HepG2 (cell line): ENCODE measurements at regions not wholly inside any gene's neighbourhood (a gene's known extent, or its start where the extent isn't known, plus 50 kb on each side); places are given as distances from the start of the nearest gene placed in this dataset.

ENCODE experiments used
- ATAC-seq: fragments of 200-7000 bp; cut with Tn5 transposase; 3 replicates; pipeline ENCODE4 v1.9.1; 2020; ENCODE audit warnings: mild to moderate bottlenecking, moderate library complexity
- BruUV-seq: library from RNA; stranded (reverse); fragments of 400-500 nt; replicated peaks from 2 replicates; lab custom pipeline; 2021; lab: Mats Ljungman, UMichigan
- CTCF ChIA-PET: fragments of 300-600 bp; formaldehyde crosslinking; extraction: SDS; loops from one replicate; lab custom pipeline; 2021; ENCODE audit warnings: low total read pairs, inconsistent platforms, low intra/inter-chr PET ratio; lab: Yijun Ruan, JAX
- POLR2A ChIA-PET: fragments of 350-600 bp; sonication (Branson Sonifier 250); formaldehyde crosslinking; loops from one replicate; lab custom pipeline; 2020; ENCODE audit warnings: antibody characterized with exemption, inconsistent platforms; lab: Yijun Ruan, JAX
- DNase-seq: peaks from one replicate; pipeline ENCODE4 v3.0.0-alpha.2; 2015; ENCODE audit warnings: low spot score
- FAIRE-seq: peaks from 3 replicates; lab custom pipeline; 2011; peaks lifted over from hg19 to GRCh38; lab: Jason Lieb, UNC
- H2AFZ ChIP-seq: one replicate; pipeline ENCODE4 v1.6.1; 2011; ENCODE audit warnings: low read length, inconsistent platforms
- H3K27ac ChIP-seq: fragments of 300-600 bp; 3 replicates; pipeline ENCODE4 v1.8.0; 2011; ENCODE audit warnings: mixed run types, mild to moderate bottlenecking, mixed read lengths, low read length, inconsistent platforms; ENCODE audit not compliant: insufficient read depth; ENCODE audit errors: extremely low read length
- H3K27me3 ChIP-seq, 2 experiments: fragments of 200-600 bp in 1 of 2; 2 replicates in 1 of 2; 3 replicates in 1 of 2; pipeline versions ENCODE4 v1.6.0 to v1.8.0; 2011; ENCODE audit warnings: low read length in 2 of 2, mild to moderate bottlenecking in 2 of 2, moderate library complexity in 2 of 2, inconsistent platforms in 1 of 2; ENCODE audit not compliant: insufficient read depth in 2 of 2, control insufficient read depth in 1 of 2
- H3K36me3 ChIP-seq, 2 experiments: fragments of 200-600 bp in 1 of 2; replicated peaks in 1 of 2; 2 replicates in 1 of 2; 3 replicates in 1 of 2; pipeline versions ENCODE4 v1.5.1 to v1.8.0; 2011; ENCODE audit warnings: low read length in 2 of 2, inconsistent platforms in 1 of 2; ENCODE audit not compliant: insufficient read depth in 2 of 2, control insufficient read depth in 1 of 2
- H3K4me1 ChIP-seq: 2 replicates; pipeline ENCODE4 v1.5.1; 2012; ENCODE audit warnings: low read length, inconsistent platforms; ENCODE audit not compliant: insufficient read depth
- H3K4me2 ChIP-seq: 2 replicates; pipeline ENCODE4 v1.6.0; 2011; ENCODE audit warnings: low read depth, low read length, inconsistent platforms
- H3K4me3 ChIP-seq, 3 experiments: fragments of 200-600 bp in 1 of 3; sonication (generic), shearing (Covaris generic) in 1 of 3; replicated peaks in 1 of 3; 2 replicates each; pipeline ENCODE4 v1.5.1; 2011 to 2016; ENCODE audit warnings: low read length in 3 of 3, inconsistent platforms in 2 of 3, low read depth in 2 of 3, mild to moderate bottlenecking in 2 of 3, control low read depth in 1 of 3, mixed read lengths in 1 of 3; ENCODE audit not compliant: insufficient read depth in 1 of 3
- H3K79me2 ChIP-seq: one replicate; pipeline ENCODE4 v1.6.1; 2011; ENCODE audit warnings: low read length, inconsistent platforms; ENCODE audit not compliant: insufficient read depth
- H3K9ac ChIP-seq: 2 replicates; pipeline ENCODE4 v1.6.0; 2011; ENCODE audit warnings: mild to moderate bottlenecking, low read depth, low read length, inconsistent platforms; ENCODE audit not compliant: insufficient read depth
- H3K9me3 ChIP-seq: 2 replicates; pipeline ENCODE4 v1.5.1; 2012; ENCODE audit warnings: mild to moderate bottlenecking, low read length
- H4K20me1 ChIP-seq: 2 replicates; pipeline ENCODE4 v1.6.0; 2011; ENCODE audit warnings: inconsistent platforms, mild to moderate bottlenecking, low read length, moderate library complexity; ENCODE audit not compliant: insufficient read depth
- BCLAF1 ChIP-seq: fragments of 450-650 bp; IDR thresholded peaks from 2 replicates; pipeline ENCODE4 v1.6.1; 2017; ENCODE audit warnings: mild to moderate bottlenecking
- BORCS8-MEF2B ChIP-seq: sonication (generic); formaldehyde crosslinking; IDR thresholded peaks from 2 replicates; pipeline ENCODE4 v1.8.0; 2022; ENCODE audit warnings: mild to moderate bottlenecking, missing genetic modification reagents
- CBX2 ChIP-seq, 2 experiments: fragments of 200-600 bp in 1 of 2; sonication (generic); formaldehyde crosslinking in 1 of 2; IDR thresholded peaks; 2 replicates each; pipeline versions ENCODE4 v1.7.0 to v1.8.1; 2018 to 2022; ENCODE audit warnings: low read depth in 2 of 2, low read length in 1 of 2, mild to moderate bottlenecking in 1 of 2, missing genetic modification reagents in 1 of 2
- FLYWCH1 ChIP-seq: sonication (generic); formaldehyde crosslinking; IDR thresholded peaks from 2 replicates; pipeline ENCODE4 v1.8.1; 2023; ENCODE audit warnings: mild to moderate bottlenecking, missing genetic modification reagents
- GFI1 ChIP-seq: sonication (generic); formaldehyde crosslinking; IDR thresholded peaks from 2 replicates; pipeline ENCODE4 v1.5.0; 2020; ENCODE audit warnings: missing genetic modification reagents, mild to moderate bottlenecking, borderline replicate concordance
- RFX1 ChIP-seq: fragments of 450-650 bp; IDR thresholded peaks from 2 replicates; pipeline ENCODE4 v1.6.1; 2017
- TRIM24 ChIP-seq: sonication (generic); formaldehyde crosslinking; IDR thresholded peaks from 2 replicates; pipeline ENCODE4 v1.8.0; 2022; ENCODE audit warnings: mild to moderate bottlenecking, missing genetic modification reagents
- ZNF292 ChIP-seq: sonication (generic); formaldehyde crosslinking; IDR thresholded peaks from 2 replicates; pipeline ENCODE4 v1.8.1; 2022; ENCODE audit warnings: mild to moderate bottlenecking, low read depth, missing genetic modification reagents, borderline replicate concordance
- ZNF431 ChIP-seq: sonication (generic); formaldehyde crosslinking; IDR thresholded peaks from 2 replicates; pipeline ENCODE4 v1.9.0; 2022; ENCODE audit warnings: missing genetic modification reagents, low read depth, mild to moderate bottlenecking, borderline replicate concordance
- ZNF713 ChIP-seq: sonication (generic); formaldehyde crosslinking; IDR thresholded peaks from 2 replicates; pipeline ENCODE4 v1.4.0; 2020; ENCODE audit warnings: mild to moderate bottlenecking, missing genetic modification reagents
- ZNF782 ChIP-seq: sonication (generic); formaldehyde crosslinking; IDR thresholded peaks from 2 replicates; pipeline ENCODE4 v1.4.0; 2020; ENCODE audit warnings: missing genetic modification reagents, mild to moderate bottlenecking, borderline replicate concordance
- ZNF784 ChIP-seq: sonication (generic); formaldehyde crosslinking; IDR thresholded peaks from 2 replicates; pipeline ENCODE4 v1.5.1; 2020; ENCODE audit warnings: missing genetic modification reagents, mild to moderate bottlenecking, borderline replicate concordance
- ZNF883 ChIP-seq: sonication (generic); formaldehyde crosslinking; IDR thresholded peaks from 2 replicates; pipeline ENCODE4 v1.5.1; 2020; ENCODE audit warnings: mild to moderate bottlenecking, missing genetic modification reagents; ENCODE audit errors: not compliant biosample characterization
- WGBS: methylation state at CpG from one replicate; pipeline ENCODE4 v1.1.6; 2017; ENCODE audit warnings: low lambda C conversion rate; 5-methylcytosine and 5-hydroxymethylcytosine counted together
- in situ Hi-C: cut with HindIII; loops from 2 replicates; pipeline ENCODE4 v1.10.0; 2017; ENCODE audit warnings: low pct_unique_long_range_greater_than_20kb; ENCODE audit not compliant: extremely low pct_ligation_motif_present
- intact Hi-C: fragments of 100-400 bp; cut with micrococcal nuclease; formaldehyde crosslinking; loops from one replicate; pipeline ENCODE4 v1.10.0; 2022; ENCODE audit not compliant: unreplicated experiment
- TF ChIP-seq, protein P1 (sequence below): IDR thresholded peaks from 2 replicates; pipeline ENCODE4 v1.6.1; 2016; ENCODE audit warnings: low read depth, borderline replicate concordance
- TF ChIP-seq, protein P2 (sequence below): sonication (generic); formaldehyde crosslinking; IDR thresholded peaks from 2 replicates; pipeline ENCODE4 v1.5.0; 2020; ENCODE audit warnings: mild to moderate bottlenecking, missing genetic modification reagents
- TF ChIP-seq, protein P3 (sequence below): sonication (generic); formaldehyde crosslinking; IDR thresholded peaks from 2 replicates; pipeline ENCODE4 v1.8.1; 2023; ENCODE audit warnings: mild to moderate bottlenecking, moderate library complexity, missing genetic modification reagents

DNA sequence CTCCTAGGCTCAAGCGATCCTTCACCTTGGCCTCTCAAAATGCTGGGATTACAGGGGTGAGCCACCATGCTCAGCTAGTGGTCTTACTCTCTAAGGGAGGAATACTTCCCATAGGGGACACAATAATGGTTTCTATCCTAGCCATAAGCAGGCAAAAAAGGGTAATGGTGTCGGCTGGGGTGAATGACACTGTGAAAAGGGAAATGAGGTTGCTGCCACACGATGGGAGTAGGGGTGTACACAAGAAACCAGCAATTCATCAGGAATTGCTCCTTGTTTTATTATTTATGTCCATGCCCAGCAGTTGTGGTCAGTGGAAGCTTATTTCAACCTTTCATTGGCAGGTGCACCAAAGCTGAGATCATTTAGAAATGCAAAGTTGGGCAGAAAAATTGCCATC, 70.3 kb upstream of the ZFR start (continued):
- no peak for TF ChIP-seq ZNF784 (CRISPR knock-in tag)
- TF ChIP-seq, protein P1, sequence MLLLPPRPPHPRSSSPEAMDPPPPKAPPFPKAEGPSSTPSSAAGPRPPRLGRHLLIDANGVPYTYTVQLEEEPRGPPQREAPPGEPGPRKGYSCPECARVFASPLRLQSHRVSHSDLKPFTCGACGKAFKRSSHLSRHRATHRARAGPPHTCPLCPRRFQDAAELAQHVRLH (CRISPR knock-in tag), result no peak
- TF ChIP-seq GFI1, result no peak
- TF ChIP-seq RFX1, result no peak
- no peak for TF ChIP-seq BORCS8-MEF2B (CRISPR knock-in tag)

- intact Hi-C loops (no loop called here), in situ Hi-C loops (no loop called here)
- Histone ChIP-seq H3K27me3 (peaks cover 0 to 1% of the 10 kb centered on the region in 2 experiments; a peak in 3 of 5 replicates), H3K27ac (no peak overlapping the region), H3K4me3 (no peak overlapping the region), H3K4me1 (peaks cover 16% of the 10 kb centered on the region), H3K9ac (no peak overlapping the region), H2AFZ (no peak overlapping the region), H3K36me3 (no peaks in the 10 kb centered on the region), H3K9me3 (no peaks in the 10 kb centered on the region), H3K4me2 (no peak overlapping the region), H3K79me2 (no peaks in the 10 kb centered on the region), H4K20me1 (no peaks in the 10 kb centered on the region)
- no TSS peak for BruUV-seq
- WGBS, result 42% methylated on average over 2 of the region's 2 CpGs
- DNase-seq (no peak), ATAC-seq (no peak), FAIRE-seq (no peak)
- POLR2A ChIA-PET, result no interaction called here
- CTCF ChIA-PET, result no interaction called here
- TF ChIP-seq CBX2 (IDR thresholded peaks at IDR 0.05; ENCODE audit: low read depth, low read length), result no peak
- no peak for TF ChIP-seq CBX2 (CRISPR knock-in tag; IDR thresholded peaks at IDR 0.05; ENCODE audit: low read depth)
- no peak for TF ChIP-seq BCLAF1
- no peak for TF ChIP-seq ZNF883 (CRISPR knock-in tag)
- TF ChIP-seq ZNF292, result no peak
- TF ChIP-seq ZNF782 (CRISPR knock-in tag), result no peak
- no peak for TF ChIP-seq ZNF713 (CRISPR knock-in tag)
- no peak for TF ChIP-seq ZNF431 (CRISPR knock-in tag)
- TF ChIP-seq TRIM24 (CRISPR knock-in tag), result no peak
- no peak for TF ChIP-seq FLYWCH1 (CRISPR knock-in tag)
- TF ChIP-seq, protein P2, sequence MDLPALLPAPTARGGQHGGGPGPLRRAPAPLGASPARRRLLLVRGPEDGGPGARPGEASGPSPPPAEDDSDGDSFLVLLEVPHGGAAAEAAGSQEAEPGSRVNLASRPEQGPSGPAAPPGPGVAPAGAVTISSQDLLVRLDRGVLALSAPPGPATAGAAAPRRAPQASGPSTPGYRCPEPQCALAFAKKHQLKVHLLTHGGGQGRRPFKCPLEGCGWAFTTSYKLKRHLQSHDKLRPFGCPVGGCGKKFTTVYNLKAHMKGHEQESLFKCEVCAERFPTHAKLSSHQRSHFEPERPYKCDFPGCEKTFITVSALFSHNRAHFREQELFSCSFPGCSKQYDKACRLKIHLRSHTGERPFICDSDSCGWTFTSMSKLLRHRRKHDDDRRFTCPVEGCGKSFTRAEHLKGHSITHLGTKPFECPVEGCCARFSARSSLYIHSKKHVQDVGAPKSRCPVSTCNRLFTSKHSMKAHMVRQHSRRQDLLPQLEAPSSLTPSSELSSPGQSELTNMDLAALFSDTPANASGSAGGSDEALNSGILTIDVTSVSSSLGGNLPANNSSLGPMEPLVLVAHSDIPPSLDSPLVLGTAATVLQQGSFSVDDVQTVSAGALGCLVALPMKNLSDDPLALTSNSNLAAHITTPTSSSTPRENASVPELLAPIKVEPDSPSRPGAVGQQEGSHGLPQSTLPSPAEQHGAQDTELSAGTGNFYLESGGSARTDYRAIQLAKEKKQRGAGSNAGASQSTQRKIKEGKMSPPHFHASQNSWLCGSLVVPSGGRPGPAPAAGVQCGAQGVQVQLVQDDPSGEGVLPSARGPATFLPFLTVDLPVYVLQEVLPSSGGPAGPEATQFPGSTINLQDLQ (CRISPR knock-in tag), result no peak
- TF ChIP-seq, protein P3, sequence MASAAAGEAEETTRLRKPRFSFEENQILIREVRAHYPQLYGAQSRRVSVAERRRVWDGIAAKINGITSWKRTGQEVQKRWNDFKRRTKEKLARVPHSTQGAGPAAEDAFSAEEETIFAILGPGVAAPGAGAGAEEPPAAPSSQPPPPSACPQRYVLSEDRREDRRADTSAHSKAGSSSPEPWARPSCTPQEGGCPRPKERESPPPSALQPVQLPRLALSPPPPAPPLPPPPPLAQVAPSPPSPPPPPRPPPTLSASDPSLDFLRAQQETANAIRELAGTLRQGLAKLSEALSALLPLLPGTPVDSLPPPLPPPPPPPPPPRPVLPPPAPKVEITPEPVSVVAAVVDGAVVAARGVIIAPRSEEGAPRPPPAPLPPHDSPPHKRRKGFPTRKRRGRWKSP (CRISPR knock-in tag), result no peak
These were observed 68.4 kb upstream of the ZFR start for GRCh38 chr5:32512926-32513325.
